WERI-Rb-1 (cell line): ENCODE measurements at regions not wholly inside any gene's neighbourhood (a gene's known extent, or its start where the extent isn't known, plus 50 kb on each side); places are given as distances from the start of the nearest gene placed in this dataset.
A peak's percentile ranks its signal among the peaks of the same experiment; 100 is the strongest.

Experiments used
- DNase-seq: peaks from one replicate; pipeline ENCODE4 v3.0.0-alpha.2; 2020
- H3K27ac ChIP-seq: fragments of 250-450 bp; sonication (Bioruptor Pico); 2 replicates; pipeline ENCODE4 v1.5.1; 2020; ENCODE audit warnings: mild to moderate bottlenecking, moderate library complexity
- H3K27me3 ChIP-seq: fragments of 250-450 bp; sonication (Bioruptor Pico); 2 replicates; pipeline ENCODE4 v1.5.1; 2021; ENCODE audit warnings: mild to moderate bottlenecking, low read depth, moderate library complexity; ENCODE audit not compliant: insufficient read depth, severe bottlenecking
- H3K36me3 ChIP-seq: fragments of 250-450 bp; sonication (Bioruptor Pico); 2 replicates; pipeline ENCODE4 v1.5.1; 2020; ENCODE audit warnings: mild to moderate bottlenecking, moderate library complexity
- H3K4me3 ChIP-seq: 2 replicates; pipeline ENCODE4 v1.5.1; 2011; ENCODE audit warnings: low read depth, mild to moderate bottlenecking, control low read depth, low read length
- H3K9me3 ChIP-seq: fragments of 250-450 bp; sonication (Bioruptor Pico); 2 replicates; pipeline ENCODE4 v1.5.1; 2021; ENCODE audit warnings: mild to moderate bottlenecking, moderate library complexity; ENCODE audit not compliant: severe bottlenecking
- TF ChIP-seq, protein P1 (sequence below): IDR thresholded peaks from 2 replicates; pipeline ENCODE4 v1.5.1; 2011; ENCODE audit warnings: low read depth, mild to moderate bottlenecking, control low read depth, inconsistent platforms, low read length

DNA sequence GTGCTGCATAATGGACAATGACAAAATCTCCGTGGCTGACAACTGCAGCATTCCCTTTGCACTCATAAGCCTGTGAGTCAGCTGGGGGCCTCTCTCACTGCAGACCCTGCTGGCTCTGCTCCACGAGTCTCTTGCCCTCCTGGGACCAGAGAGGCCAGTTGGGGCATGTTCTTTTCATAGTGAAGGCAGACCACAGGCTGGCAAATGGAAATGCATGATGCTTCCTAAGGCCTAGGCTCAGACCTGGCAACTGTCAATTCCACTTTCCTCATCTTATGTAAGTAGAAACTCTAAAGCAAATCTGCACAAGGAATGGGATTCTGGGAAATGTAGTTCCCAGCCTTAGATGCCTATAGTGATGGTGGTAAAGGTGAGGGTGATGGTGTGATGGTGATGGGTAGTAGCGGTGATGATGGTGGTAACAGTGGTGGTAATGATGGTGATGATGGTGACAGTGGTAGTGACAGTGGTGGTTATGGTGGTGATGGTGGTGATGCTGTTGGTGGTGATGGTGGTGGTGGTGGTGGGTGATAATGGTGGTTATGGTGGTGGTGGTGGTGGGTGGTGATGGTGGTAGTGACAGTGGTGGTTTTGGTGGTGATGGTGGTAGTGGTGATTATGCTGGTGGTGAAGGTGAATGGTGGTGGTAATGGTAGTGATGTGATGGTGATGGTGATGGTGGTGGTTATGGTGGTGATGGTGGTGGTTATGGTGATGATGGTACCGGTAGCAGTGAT, 185.8 kb upstream of the ARL4C start:
- no peak for DNase-seq
- Histone ChIP-seq H3K4me3 (no peak overlapping the region), H3K27me3 (no peaks in the 10 kb centered on the region), H3K27ac (no peak overlapping the region), H3K9me3 (no peaks in the 10 kb centered on the region), H3K36me3 (no peaks in the 10 kb centered on the region)
- TF ChIP-seq, protein P1, sequence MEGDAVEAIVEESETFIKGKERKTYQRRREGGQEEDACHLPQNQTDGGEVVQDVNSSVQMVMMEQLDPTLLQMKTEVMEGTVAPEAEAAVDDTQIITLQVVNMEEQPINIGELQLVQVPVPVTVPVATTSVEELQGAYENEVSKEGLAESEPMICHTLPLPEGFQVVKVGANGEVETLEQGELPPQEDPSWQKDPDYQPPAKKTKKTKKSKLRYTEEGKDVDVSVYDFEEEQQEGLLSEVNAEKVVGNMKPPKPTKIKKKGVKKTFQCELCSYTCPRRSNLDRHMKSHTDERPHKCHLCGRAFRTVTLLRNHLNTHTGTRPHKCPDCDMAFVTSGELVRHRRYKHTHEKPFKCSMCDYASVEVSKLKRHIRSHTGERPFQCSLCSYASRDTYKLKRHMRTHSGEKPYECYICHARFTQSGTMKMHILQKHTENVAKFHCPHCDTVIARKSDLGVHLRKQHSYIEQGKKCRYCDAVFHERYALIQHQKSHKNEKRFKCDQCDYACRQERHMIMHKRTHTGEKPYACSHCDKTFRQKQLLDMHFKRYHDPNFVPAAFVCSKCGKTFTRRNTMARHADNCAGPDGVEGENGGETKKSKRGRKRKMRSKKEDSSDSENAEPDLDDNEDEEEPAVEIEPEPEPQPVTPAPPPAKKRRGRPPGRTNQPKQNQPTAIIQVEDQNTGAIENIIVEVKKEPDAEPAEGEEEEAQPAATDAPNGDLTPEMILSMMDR = no peak

DNA sequence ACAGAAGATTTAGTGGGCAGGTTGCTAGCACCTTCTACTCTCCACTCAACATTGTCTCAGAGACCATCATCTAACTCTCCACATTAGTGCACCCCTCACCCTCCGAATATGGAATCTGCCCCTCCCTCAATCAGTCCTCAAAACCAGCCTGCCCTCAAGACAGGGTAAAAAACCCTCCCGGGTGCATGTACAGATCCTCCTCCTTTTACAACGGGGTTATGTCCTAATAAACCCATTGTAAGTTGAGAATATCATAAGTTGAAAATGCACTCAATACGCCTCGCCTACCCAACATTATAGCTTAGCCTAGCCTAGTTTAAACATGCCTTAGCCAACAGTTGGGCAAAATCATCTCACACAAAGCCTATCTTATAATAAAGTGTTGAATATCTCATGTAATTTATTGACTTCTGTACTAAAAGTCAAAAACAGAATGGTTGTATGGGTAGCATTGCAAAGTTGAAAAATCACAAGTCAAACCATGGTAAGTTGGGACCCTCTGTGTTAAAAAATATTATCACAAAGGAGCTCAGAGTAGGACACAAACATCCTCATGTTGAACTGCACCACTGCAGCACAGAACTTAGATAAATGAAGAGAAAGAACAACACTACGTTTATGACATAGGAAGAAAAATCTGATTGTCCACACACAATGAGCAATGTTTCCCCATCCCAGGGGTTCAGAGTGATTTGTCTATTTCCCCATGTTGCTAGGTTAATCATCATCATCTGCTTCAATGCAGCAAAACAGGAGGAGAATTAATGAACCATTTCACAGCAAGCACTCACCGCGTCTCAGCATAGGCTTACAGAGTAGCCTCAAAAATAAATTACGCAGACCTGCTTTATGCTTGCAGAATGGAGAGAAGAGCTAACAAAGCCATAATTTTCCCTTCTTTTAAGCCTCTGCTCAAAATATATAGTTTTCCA, 184.1 kb upstream of the ARL4C start:
- Histone ChIP-seq H3K27me3 (no peaks in the 10 kb centered on the region), H3K9me3 (no peaks in the 10 kb centered on the region), H3K4me3 (no peak overlapping the region), H3K27ac (no peak overlapping the region), H3K36me3 (no peaks in the 10 kb centered on the region)
- DNase-seq = no peak
- TF ChIP-seq, protein P1 = no peak

DNA sequence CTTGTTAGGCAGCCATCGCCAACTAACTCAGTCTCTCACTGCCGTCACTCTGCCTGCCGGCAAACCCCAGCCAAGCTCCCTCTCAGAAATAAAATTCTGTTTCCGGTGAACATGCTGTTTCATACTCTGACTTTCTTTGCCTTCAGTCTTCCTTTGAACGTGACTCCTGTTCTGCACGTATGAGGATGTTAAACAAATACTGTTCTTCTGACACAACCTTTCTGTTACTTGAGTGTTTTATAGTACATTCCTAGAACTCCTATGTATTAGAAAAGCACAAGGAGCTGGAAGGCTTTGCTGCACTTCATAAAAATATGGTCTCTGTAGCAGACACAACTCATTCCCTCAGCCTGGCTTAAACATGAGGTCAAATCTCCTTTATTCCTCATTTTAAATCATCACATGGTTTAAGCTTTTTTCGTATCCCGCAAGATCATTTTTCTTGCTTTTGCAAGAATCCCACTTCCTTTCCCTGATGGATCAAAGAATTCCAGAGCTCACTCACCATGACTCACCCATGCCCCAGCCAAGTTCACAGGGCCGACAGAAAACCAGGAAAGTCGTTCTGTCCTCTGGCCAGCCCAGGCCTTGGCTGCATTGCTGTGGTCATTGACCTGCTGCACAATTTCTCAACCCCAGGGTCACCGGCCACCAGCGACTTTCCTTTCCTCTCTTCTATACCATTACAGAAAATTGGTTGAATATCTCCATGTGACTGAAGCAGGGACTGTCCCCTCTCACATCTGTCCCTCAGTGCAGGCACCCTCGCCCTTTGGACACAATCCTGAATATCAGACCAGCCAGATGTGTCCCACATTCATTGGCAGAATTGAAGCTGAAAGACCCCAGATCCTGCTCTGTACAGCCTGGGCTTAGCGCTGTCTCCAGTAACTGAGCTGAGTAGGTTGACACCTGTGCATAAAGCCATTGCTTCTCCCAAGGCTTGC, 183.1 kb upstream of the ARL4C start:
- Histone ChIP-seq H3K36me3 (no peaks in the 10 kb centered on the region), H3K27me3 (no peaks in the 10 kb centered on the region), H3K4me3 (no peak overlapping the region), H3K27ac (no peak overlapping the region), H3K9me3 (no peaks in the 10 kb centered on the region)
- TF ChIP-seq, protein P1 = no peak
- DNase-seq = no peak

DNA sequence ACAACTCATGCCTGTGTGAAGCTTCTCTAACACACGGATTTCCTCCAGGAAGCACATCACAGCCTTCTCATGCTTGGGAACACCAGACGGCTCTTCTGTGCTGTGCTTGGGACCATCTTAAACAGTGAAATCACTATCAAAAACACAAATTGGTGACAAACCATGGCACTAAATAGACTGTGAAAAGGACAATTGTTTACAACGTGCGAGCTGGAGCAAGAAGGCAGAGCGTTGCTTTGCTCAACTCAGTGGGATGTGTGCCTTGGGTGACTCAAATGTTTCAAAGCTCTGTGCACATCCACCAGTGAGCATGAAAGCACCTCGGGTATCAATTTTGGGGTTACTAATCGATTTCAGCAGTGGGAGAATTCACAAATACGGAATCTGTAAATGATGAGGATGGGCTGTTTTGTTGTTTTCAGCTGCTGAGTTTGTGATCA, 182.4 kb upstream of the ARL4C start:
- no peaks in the 10 kb centered on the region for H3K27me3 ChIP-seq
- no peak overlapping the region for H3K4me3 ChIP-seq
- DNase-seq = no peak
- H3K27ac ChIP-seq = no peak overlapping the region
- H3K36me3 ChIP-seq = no peaks in the 10 kb centered on the region
- H3K9me3 ChIP-seq = no peaks in the 10 kb centered on the region
- TF ChIP-seq, protein P1 = no peak

DNA sequence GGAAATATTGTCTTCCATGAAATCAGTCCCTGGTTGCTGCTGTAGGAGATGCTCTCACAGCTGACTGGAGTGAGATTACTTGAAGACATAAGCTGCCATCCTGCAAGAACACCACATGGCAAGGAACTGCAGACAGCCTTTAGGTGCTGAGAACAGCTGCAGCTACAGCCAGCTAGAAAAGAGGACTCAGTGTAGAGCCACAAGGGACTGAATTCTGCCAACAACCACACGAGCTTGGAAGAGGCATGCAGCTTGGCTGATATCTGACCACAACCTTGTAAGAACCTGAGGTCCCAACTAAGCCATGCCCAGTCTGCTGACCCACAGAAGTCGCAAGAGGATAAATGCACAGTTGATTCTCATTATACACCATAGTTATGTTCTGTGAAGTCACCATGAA, 181.8 kb upstream of the ARL4C start:
- Histone ChIP-seq H3K27ac (no peak overlapping the region), H3K4me3 (no peak overlapping the region), H3K9me3 (no peaks in the 10 kb centered on the region), H3K27me3 (no peaks in the 10 kb centered on the region), H3K36me3 (no peaks in the 10 kb centered on the region)
- peak; percentile 38 for DNase-seq
- TF ChIP-seq, protein P1 = no peak
